ENCODE measurements at regions not wholly inside any gene's neighbourhood (a gene's known extent, or its start where the extent isn't known, plus 50 kb on each side); places are given as distances from the start of the nearest gene placed in this dataset.

- no peak for DNase-seq
These were observed 271.3 kb downstream of the STK31 start for GRCh38 chr7:23981314-23981713.

- DNase-seq: no peak
These were observed 271.7 kb downstream of the STK31 start for GRCh38 chr7:23981758-23982157.

GRCh38 chr7:24005517-24005916 lies 278.5 kb upstream of the NPY start:
- DNase-seq: no peak

- DNase-seq: no peak
These were observed 273.5 kb upstream of the NPY start for GRCh38 chr7:24010495-24010894.

GRCh38 chr7:24017519-24017918 lies 266.5 kb upstream of the NPY start:
- no peak for DNase-seq

- DNase-seq: no peak
These were observed 265.7 kb upstream of the NPY start for GRCh38 chr7:24018331-24018730.

GRCh38 chr7:24019841-24020240 lies 264.1 kb upstream of the NPY start:
- DNase-seq: no peak

- DNase-seq: no peak
These were observed 259.5 kb upstream of the NPY start for GRCh38 chr7:24024276-24025068.

GRCh38 chr7:24025094-24025493 lies 258.9 kb upstream of the NPY start:
- DNase-seq: no peak

GRCh38 chr7:24025765-24026164 lies 258.2 kb upstream of the NPY start:
- DNase-seq: no peak

- DNase-seq: no peak
These were observed 257.6 kb upstream of the NPY start for GRCh38 chr7:24026351-24026750.

- no peak for DNase-seq
These were observed 254.9 kb upstream of the NPY start for GRCh38 chr7:24029068-24029467.

- DNase-seq: no peak
These were observed 249.7 kb upstream of the NPY start for GRCh38 chr7:24034251-24034650.

GRCh38 chr7:24035366-24036032 lies 248.5 kb upstream of the NPY start:
- DNase-seq: no peak

- DNase-seq: no peak
These were observed 248.0 kb upstream of the NPY start for GRCh38 chr7:24036033-24036412.

GRCh38 chr7:24038993-24039392 lies 245.0 kb upstream of the NPY start:
- no peak for DNase-seq

- DNase-seq: no peak
These were observed 243.9 kb upstream of the NPY start for GRCh38 chr7:24039991-24040624.

- no peak for DNase-seq
These were observed 242.0 kb upstream of the NPY start for GRCh38 chr7:24042028-24042427.

GRCh38 chr7:24049296-24049695 lies 234.7 kb upstream of the NPY start:
- DNase-seq: no peak

GRCh38 chr7:24050991-24051560 lies 232.9 kb upstream of the NPY start:
- DNase-seq: no peak

- no peak for DNase-seq
These were observed 232.3 kb upstream of the NPY start for GRCh38 chr7:24051651-24052050.

GRCh38 chr7:24052572-24053260 lies 231.3 kb upstream of the NPY start:
- DNase-seq: peak in 1 of 5 donors; percentile 17

- DNase-seq: no peak
These were observed 229.8 kb upstream of the NPY start for GRCh38 chr7:24054236-24054635.
